ENCODE measurements at regions not wholly inside any gene's neighbourhood (a gene's known extent, or its start where the extent isn't known, plus 50 kb on each side); places are given as distances from the start of the nearest gene placed in this dataset.
"Not testable (repeated sequence)": the region's sequence is repeated elsewhere in the genome, so short reads cannot be mapped to it uniquely, and the experiment has no call there.

GRCh38 chr17:64798489-64798790, 120.8 kb downstream of the LRRC37A3 start:
- H3K4me2 ChIP-seq (ENCODE audit: low read length); DNase-seq (ENCODE audit: low read depth, low spot score); BruUV-seq (replicated peaks); H3K36me3 ChIP-seq (ENCODE audit: control insufficient read depth in 1 of 2, insufficient read depth in 2 of 2, low read length in 2 of 2); H3K79me2 ChIP-seq (ENCODE audit: insufficient read depth, low read length); H3K4me3 ChIP-seq (replicated peaks in 1 of 2; ENCODE audit: low read depth in 1 of 2, low read length in 2 of 2); POLR2A ChIA-PET; H3K27me3 ChIP-seq (ENCODE audit: insufficient read depth, low read length); H4K20me1 ChIP-seq (ENCODE audit: insufficient read depth); H3K27ac ChIP-seq (ENCODE audit: low read depth, low read length); H3K9me2 ChIP-seq (ENCODE audit: insufficient read depth); ATAC-seq; H2AFZ ChIP-seq (ENCODE audit: low read depth, low read length, poor library complexity, severe bottlenecking); H3K9ac ChIP-seq (ENCODE audit: low read length); RAD21 ChIA-PET (ENCODE audit: low non-redundant PET in 1 of 2, low total read pairs in 2 of 2, uncharacterized antibody in 2 of 2, unreplicated experiment in 2 of 2); H3K4me1 ChIP-seq (ENCODE audit: control insufficient read depth in 1 of 2, insufficient read depth in 2 of 2, low read length in 2 of 2); intact Hi-C loops (cut with micrococcal nuclease); H3K9me3 ChIP-seq (ENCODE audit: control insufficient read depth in 1 of 2, insufficient read depth in 1 of 2, low read depth in 1 of 2, low read length in 2 of 2); CTCF ChIA-PET: not testable (repeated sequence)

GRCh38 chr17:64797746-64798488, 121.4 kb downstream of the LRRC37A3 start:
- H3K36me3 ChIP-seq (ENCODE audit: control insufficient read depth in 1 of 2, insufficient read depth in 2 of 2, low read length in 2 of 2); H4K20me1 ChIP-seq (ENCODE audit: insufficient read depth); H3K4me3 ChIP-seq (replicated peaks in 1 of 2; ENCODE audit: low read depth in 1 of 2, low read length in 2 of 2); H3K79me2 ChIP-seq (ENCODE audit: insufficient read depth, low read length); CTCF ChIA-PET; POLR2A ChIA-PET; H3K9me2 ChIP-seq (ENCODE audit: insufficient read depth); RAD21 ChIA-PET (ENCODE audit: low non-redundant PET in 1 of 2, low total read pairs in 2 of 2, uncharacterized antibody in 2 of 2, unreplicated experiment in 2 of 2); intact Hi-C loops (cut with micrococcal nuclease); H3K27me3 ChIP-seq (ENCODE audit: insufficient read depth, low read length); H3K9me3 ChIP-seq (ENCODE audit: control insufficient read depth in 1 of 2, insufficient read depth in 1 of 2, low read depth in 1 of 2, low read length in 2 of 2); H3K4me2 ChIP-seq (ENCODE audit: low read length); BruUV-seq (replicated peaks); H3K9ac ChIP-seq (ENCODE audit: low read length); DNase-seq (ENCODE audit: low read depth, low spot score); H2AFZ ChIP-seq (ENCODE audit: low read depth, low read length, poor library complexity, severe bottlenecking); H3K27ac ChIP-seq (ENCODE audit: low read depth, low read length); H3K4me1 ChIP-seq (ENCODE audit: control insufficient read depth in 1 of 2, insufficient read depth in 2 of 2, low read length in 2 of 2): not testable (repeated sequence)
- ATAC-seq, result peak; percentile 58
- TF ChIP-seq CTCF (IDR thresholded peaks at IDR 0.05 in 2 of 3, conservative IDR thresholded peaks at IDR 0.05 in 1 of 3; ENCODE audit: borderline replicate concordance in 1 of 3, insufficient read depth in 1 of 3, low read depth in 2 of 3, low read length in 2 of 3) (0 out of 6 replicates have a peak, but pooled peaks of 1 of the 3 experiments have one; percentile 12), RAD21 (IDR thresholded peaks at IDR 0.05; ENCODE audit: low read depth) (0 out of 2 replicates have a peak, but pooled peaks have one; percentile 11)

GRCh38 chr17:64795342-64795741, 123.9 kb downstream of the LRRC37A3 start:
- H4K20me1 ChIP-seq (ENCODE audit: insufficient read depth); H3K9me3 ChIP-seq (ENCODE audit: control insufficient read depth in 1 of 2, insufficient read depth in 1 of 2, low read depth in 1 of 2, low read length in 2 of 2); H3K9me2 ChIP-seq (ENCODE audit: insufficient read depth); BruUV-seq (replicated peaks); CTCF ChIA-PET; ATAC-seq; H3K4me2 ChIP-seq (ENCODE audit: low read length); intact Hi-C loops (cut with micrococcal nuclease); DNase-seq (ENCODE audit: low read depth, low spot score); H3K79me2 ChIP-seq (ENCODE audit: insufficient read depth, low read length); H3K27me3 ChIP-seq (ENCODE audit: insufficient read depth, low read length); POLR2A ChIA-PET; H3K4me1 ChIP-seq (ENCODE audit: control insufficient read depth in 1 of 2, insufficient read depth in 2 of 2, low read length in 2 of 2); H3K4me3 ChIP-seq (replicated peaks in 1 of 2; ENCODE audit: low read depth in 1 of 2, low read length in 2 of 2); H2AFZ ChIP-seq (ENCODE audit: low read depth, low read length, poor library complexity, severe bottlenecking); H3K9ac ChIP-seq (ENCODE audit: low read length); RAD21 ChIA-PET (ENCODE audit: low non-redundant PET in 1 of 2, low total read pairs in 2 of 2, uncharacterized antibody in 2 of 2, unreplicated experiment in 2 of 2); H3K27ac ChIP-seq (ENCODE audit: low read depth, low read length); H3K36me3 ChIP-seq (ENCODE audit: control insufficient read depth in 1 of 2, insufficient read depth in 2 of 2, low read length in 2 of 2): not testable (repeated sequence)

- BruUV-seq (replicated peaks); CTCF ChIA-PET; H3K9ac ChIP-seq (ENCODE audit: low read length); intact Hi-C loops (cut with micrococcal nuclease); H3K9me2 ChIP-seq (ENCODE audit: insufficient read depth); H2AFZ ChIP-seq (ENCODE audit: low read depth, low read length, poor library complexity, severe bottlenecking); H3K79me2 ChIP-seq (ENCODE audit: insufficient read depth, low read length); H3K27ac ChIP-seq (ENCODE audit: low read depth, low read length); H3K36me3 ChIP-seq (ENCODE audit: control insufficient read depth in 1 of 2, insufficient read depth in 2 of 2, low read length in 2 of 2); H3K4me1 ChIP-seq (ENCODE audit: control insufficient read depth in 1 of 2, insufficient read depth in 2 of 2, low read length in 2 of 2); ATAC-seq; POLR2A ChIA-PET; H3K9me3 ChIP-seq (ENCODE audit: control insufficient read depth in 1 of 2, insufficient read depth in 1 of 2, low read depth in 1 of 2, low read length in 2 of 2); H3K4me3 ChIP-seq (replicated peaks in 1 of 2; ENCODE audit: low read depth in 1 of 2, low read length in 2 of 2); DNase-seq (ENCODE audit: low read depth, low spot score); H3K27me3 ChIP-seq (ENCODE audit: insufficient read depth, low read length); RAD21 ChIA-PET (ENCODE audit: low non-redundant PET in 1 of 2, low total read pairs in 2 of 2, uncharacterized antibody in 2 of 2, unreplicated experiment in 2 of 2); H4K20me1 ChIP-seq (ENCODE audit: insufficient read depth); H3K4me2 ChIP-seq (ENCODE audit: low read length): not testable (repeated sequence)
These were observed 124.6 kb downstream of the LRRC37A3 start for GRCh38 chr17:64794548-64795274.

All from HCT116 (cell line).